ENCODE measurements at regions not wholly inside any gene's neighbourhood (a gene's known extent, or its start where the extent isn't known, plus 50 kb on each side); places are given as distances from the start of the nearest gene placed in this dataset.
"Not testable (repeated sequence)": the region's sequence is repeated elsewhere in the genome, so short reads cannot be mapped to it uniquely, and the experiment has no call there.

DNA sequence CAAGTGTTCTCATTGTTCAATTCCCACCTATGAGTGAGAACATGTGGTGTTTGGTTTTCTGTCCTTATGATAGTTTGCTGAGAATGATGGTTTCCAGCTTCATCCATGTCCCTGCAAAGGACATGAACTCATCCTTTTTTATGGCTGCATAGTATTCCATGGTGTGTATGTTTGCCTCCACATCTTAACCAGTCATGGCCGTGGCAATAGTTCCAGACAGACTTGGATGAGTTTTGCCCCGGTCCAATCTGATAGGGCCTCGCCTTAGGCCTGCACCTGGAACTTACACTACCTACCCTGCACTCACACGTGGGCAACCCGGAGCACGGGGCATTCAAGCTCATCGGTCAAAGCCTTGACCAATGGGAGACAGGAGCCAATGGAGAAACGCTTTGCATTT lies 197.0 kb downstream of the BARX2 start:
- TF ChIP-seq, protein P1, sequence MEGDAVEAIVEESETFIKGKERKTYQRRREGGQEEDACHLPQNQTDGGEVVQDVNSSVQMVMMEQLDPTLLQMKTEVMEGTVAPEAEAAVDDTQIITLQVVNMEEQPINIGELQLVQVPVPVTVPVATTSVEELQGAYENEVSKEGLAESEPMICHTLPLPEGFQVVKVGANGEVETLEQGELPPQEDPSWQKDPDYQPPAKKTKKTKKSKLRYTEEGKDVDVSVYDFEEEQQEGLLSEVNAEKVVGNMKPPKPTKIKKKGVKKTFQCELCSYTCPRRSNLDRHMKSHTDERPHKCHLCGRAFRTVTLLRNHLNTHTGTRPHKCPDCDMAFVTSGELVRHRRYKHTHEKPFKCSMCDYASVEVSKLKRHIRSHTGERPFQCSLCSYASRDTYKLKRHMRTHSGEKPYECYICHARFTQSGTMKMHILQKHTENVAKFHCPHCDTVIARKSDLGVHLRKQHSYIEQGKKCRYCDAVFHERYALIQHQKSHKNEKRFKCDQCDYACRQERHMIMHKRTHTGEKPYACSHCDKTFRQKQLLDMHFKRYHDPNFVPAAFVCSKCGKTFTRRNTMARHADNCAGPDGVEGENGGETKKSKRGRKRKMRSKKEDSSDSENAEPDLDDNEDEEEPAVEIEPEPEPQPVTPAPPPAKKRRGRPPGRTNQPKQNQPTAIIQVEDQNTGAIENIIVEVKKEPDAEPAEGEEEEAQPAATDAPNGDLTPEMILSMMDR (IDR thresholded peaks at IDR 0.05; ENCODE audit: poor library complexity), result not testable (repeated sequence)
- not testable (repeated sequence) for TF ChIP-seq EZH2phosphoT487 (IDR thresholded peaks at IDR 0.05; ENCODE audit: low read depth, severe bottlenecking, unreplicated experiment)

All from hepatocyte (in vitro differentiated cells).